ENCODE measurements at regions not wholly inside any gene's neighbourhood (a gene's known extent, or its start where the extent isn't known, plus 50 kb on each side); places are given as distances from the start of the nearest gene placed in this dataset.

DNA sequence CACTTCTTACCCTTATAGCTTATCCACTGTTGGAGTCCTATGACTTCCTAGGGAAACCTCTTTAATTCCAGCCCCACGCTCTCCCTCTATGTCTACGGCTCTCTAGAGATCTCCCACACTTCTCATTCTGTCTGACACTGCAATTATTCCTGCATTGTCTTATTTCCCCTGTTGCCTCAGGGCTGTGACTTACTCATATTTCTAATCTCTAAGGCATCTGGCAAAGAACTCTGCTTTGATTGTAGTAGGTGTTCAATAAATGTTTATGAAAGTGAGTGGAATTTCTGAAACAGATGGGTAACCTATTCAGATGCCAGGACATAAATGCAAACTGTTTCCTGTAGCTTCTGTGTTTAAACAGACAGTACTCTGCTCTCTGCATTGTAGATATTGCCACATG lies 102.4 kb upstream of the SERTM1 start:
- no peak overlapping the region for H3K4me3 Mint-ChIP-seq
- no peak for DNase-seq
- no peak overlapping the region for H3K27ac Mint-ChIP-seq
- H3K4me1 Mint-ChIP-seq: peaks cover 5% of the 10 kb centered on the region
- TF ChIP-seq, protein P1, sequence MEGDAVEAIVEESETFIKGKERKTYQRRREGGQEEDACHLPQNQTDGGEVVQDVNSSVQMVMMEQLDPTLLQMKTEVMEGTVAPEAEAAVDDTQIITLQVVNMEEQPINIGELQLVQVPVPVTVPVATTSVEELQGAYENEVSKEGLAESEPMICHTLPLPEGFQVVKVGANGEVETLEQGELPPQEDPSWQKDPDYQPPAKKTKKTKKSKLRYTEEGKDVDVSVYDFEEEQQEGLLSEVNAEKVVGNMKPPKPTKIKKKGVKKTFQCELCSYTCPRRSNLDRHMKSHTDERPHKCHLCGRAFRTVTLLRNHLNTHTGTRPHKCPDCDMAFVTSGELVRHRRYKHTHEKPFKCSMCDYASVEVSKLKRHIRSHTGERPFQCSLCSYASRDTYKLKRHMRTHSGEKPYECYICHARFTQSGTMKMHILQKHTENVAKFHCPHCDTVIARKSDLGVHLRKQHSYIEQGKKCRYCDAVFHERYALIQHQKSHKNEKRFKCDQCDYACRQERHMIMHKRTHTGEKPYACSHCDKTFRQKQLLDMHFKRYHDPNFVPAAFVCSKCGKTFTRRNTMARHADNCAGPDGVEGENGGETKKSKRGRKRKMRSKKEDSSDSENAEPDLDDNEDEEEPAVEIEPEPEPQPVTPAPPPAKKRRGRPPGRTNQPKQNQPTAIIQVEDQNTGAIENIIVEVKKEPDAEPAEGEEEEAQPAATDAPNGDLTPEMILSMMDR (IDR thresholded peaks at IDR 0.05): no peak
- peaks cover 2% of the 10 kb centered on the region for H3K27me3 Mint-ChIP-seq (ENCODE audit: low read depth, poor library complexity)
- H3K9me3 Mint-ChIP-seq: no peaks in the 10 kb centered on the region
- no peaks in the 10 kb centered on the region for H3K36me3 Mint-ChIP-seq (ENCODE audit: low read depth)

DNA sequence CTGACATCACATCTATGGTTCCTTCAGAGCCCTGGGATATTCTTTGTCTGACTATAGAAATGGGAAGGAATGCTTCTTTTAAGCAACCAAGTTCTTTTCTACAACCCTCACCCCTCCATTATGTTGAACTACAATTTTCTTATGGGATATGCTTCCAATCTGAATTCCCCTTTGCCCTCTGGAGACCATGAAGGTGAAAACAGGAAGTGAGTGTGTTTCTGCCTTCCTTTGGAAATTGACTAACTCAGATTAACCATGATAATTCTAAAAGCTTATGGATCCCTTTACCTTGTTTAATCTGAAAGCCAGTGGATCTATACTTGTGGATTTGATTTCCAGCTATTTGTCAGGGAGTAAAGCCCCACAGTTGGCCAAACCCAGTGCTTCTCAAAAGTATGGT lies 90.8 kb upstream of the SERTM1 start:
- Mint-ChIP-seq H3K4me3 (no peak overlapping the region), H3K27ac (no peak overlapping the region), H3K36me3 (ENCODE audit: low read depth) (no peaks in the 10 kb centered on the region), H3K9me3 (no peaks in the 10 kb centered on the region), H3K27me3 (ENCODE audit: low read depth, poor library complexity) (peaks cover 12% of the 10 kb centered on the region), H3K4me1 (no peaks in the 10 kb centered on the region)
- DNase-seq: no peak
- TF ChIP-seq, protein P1 (IDR thresholded peaks at IDR 0.05): no peak

DNA sequence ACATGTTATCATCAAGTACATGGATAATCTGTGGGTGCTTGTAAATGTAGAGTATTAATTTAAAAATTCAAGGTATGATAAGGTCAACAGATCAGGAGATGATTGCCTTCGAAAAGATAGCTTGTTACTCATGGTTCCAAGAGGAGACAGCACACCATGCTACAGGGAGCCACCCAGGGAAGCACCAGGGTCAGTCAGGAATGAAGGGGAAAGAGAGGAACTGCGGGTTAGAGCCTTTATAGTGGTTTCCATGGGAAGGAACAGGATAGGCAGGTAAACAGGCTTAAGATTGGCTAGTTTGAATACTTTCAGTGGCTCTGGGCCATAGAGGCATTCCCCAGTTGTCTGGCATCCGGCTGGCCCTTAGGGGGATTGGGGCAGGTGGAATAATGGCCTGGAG lies 74.2 kb upstream of the SERTM1 start:
- H3K4me3 Mint-ChIP-seq: no peak overlapping the region
- H3K9me3 Mint-ChIP-seq: no peaks in the 10 kb centered on the region
- TF ChIP-seq, protein P1 (IDR thresholded peaks at IDR 0.05): no peak
- H3K27ac Mint-ChIP-seq: no peak overlapping the region
- H3K27me3 Mint-ChIP-seq (ENCODE audit: low read depth, poor library complexity): peaks cover 11% of the 10 kb centered on the region
- H3K36me3 Mint-ChIP-seq (ENCODE audit: low read depth): no peaks in the 10 kb centered on the region
- H3K4me1 Mint-ChIP-seq: no peaks in the 10 kb centered on the region
- no peak for DNase-seq

DNA sequence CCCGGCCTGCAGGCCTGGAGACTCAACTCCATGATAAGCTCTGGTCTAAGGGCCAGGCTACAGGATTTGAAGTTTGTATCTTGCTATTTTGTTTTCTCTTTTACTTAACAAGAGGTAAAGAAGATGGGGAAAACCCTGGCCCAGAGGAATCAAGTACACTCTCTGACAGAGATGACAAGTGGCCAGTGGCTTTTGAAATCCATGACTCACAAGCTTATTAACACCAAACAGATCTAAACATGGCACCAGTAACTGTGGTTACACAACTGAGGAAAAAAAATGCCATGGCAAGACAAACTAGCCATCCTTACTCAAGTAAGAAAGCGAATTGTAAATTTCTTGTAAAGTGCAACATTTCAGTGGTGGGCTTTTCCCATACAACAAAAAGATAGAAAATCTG lies 72.6 kb upstream of the SERTM1 start:
- H3K4me3 Mint-ChIP-seq: no peak overlapping the region
- no peaks in the 10 kb centered on the region for H3K9me3 Mint-ChIP-seq
- no peaks in the 10 kb centered on the region for H3K36me3 Mint-ChIP-seq (ENCODE audit: low read depth)
- no peaks in the 10 kb centered on the region for H3K4me1 Mint-ChIP-seq
- no peak overlapping the region for H3K27ac Mint-ChIP-seq
- TF ChIP-seq, protein P1 (IDR thresholded peaks at IDR 0.05): no peak
- peaks cover 11% of the 10 kb centered on the region for H3K27me3 Mint-ChIP-seq (ENCODE audit: low read depth, poor library complexity)
- DNase-seq: no peak

DNA sequence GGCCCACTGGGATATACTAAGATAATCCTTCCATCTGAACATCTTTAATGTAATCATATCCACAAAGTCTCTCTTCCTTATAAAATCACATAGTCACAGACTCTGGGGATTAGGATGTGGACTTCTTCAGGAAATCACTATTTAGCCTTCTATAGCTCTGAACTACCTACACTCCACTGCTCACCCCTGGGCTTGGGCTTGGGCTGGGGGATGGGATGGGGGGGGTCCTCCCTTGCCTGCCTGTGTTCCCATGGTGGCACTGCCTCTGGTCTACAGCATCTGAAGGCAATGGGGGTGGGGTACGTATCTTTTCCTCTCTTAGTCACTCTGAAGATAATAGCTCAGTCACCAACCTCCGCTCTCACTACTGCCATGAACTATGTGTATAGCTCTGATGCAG lies 67.8 kb upstream of the SERTM1 start:
- no peak for DNase-seq
- H3K27me3 Mint-ChIP-seq (ENCODE audit: low read depth, poor library complexity): peaks cover 4% of the 10 kb centered on the region
- TF ChIP-seq, protein P1 (IDR thresholded peaks at IDR 0.05): no peak
- H3K4me1 Mint-ChIP-seq: no peaks in the 10 kb centered on the region
- H3K4me3 Mint-ChIP-seq: no peak overlapping the region
- no peak overlapping the region for H3K27ac Mint-ChIP-seq
- no peaks in the 10 kb centered on the region for H3K9me3 Mint-ChIP-seq
- H3K36me3 Mint-ChIP-seq (ENCODE audit: low read depth): no peaks in the 10 kb centered on the region

DNA sequence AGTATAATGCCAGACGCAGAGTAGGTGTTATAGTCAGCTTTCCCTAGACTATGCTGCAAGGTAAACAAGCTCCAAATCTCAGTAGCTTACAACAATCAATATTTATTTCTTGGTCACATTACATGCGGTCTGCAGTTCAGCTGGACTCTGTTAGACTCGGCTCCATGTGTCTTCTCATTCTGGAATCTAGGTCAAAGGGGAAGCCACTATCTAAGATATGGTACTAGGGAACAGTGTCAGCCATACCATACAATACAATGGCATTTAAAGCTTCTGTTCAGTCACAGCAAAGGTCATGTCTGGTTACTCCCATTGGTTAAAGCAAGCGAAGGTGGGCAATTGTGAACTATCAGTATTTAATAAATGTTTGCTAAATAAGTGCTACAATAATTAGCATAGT lies 65.3 kb upstream of the SERTM1 start:
- no peak overlapping the region for H3K27ac Mint-ChIP-seq
- H3K9me3 Mint-ChIP-seq: no peaks in the 10 kb centered on the region
- DNase-seq: no peak
- TF ChIP-seq, protein P1 (IDR thresholded peaks at IDR 0.05): no peak
- no peak overlapping the region for H3K4me3 Mint-ChIP-seq
- no peaks in the 10 kb centered on the region for H3K36me3 Mint-ChIP-seq (ENCODE audit: low read depth)
- no peaks in the 10 kb centered on the region for H3K4me1 Mint-ChIP-seq
- peaks cover 11% of the 10 kb centered on the region for H3K27me3 Mint-ChIP-seq (ENCODE audit: low read depth, poor library complexity)

All from nephron progenitor cell (in vitro differentiated cells).